ENCODE measurements at regions not wholly inside any gene's neighbourhood (a gene's known extent, or its start where the extent isn't known, plus 50 kb on each side); places are given as distances from the start of the nearest gene placed in this dataset.

- H3K79me2 ChIP-seq (ENCODE audit: insufficient read depth) = no peaks in the 10 kb centered on the region
- WGBS, 2 experiments (ENCODE audit: low coverage in 1 of 2, low lambda C conversion rate in 2 of 2, missing lambda C conversion rate in 2 of 2) = 92% methylated on average over 5 of the region's 5 CpGs
These were observed 166.3 kb upstream of the USP24 start for GRCh38 chr1:55381491-55381890.

DNA sequence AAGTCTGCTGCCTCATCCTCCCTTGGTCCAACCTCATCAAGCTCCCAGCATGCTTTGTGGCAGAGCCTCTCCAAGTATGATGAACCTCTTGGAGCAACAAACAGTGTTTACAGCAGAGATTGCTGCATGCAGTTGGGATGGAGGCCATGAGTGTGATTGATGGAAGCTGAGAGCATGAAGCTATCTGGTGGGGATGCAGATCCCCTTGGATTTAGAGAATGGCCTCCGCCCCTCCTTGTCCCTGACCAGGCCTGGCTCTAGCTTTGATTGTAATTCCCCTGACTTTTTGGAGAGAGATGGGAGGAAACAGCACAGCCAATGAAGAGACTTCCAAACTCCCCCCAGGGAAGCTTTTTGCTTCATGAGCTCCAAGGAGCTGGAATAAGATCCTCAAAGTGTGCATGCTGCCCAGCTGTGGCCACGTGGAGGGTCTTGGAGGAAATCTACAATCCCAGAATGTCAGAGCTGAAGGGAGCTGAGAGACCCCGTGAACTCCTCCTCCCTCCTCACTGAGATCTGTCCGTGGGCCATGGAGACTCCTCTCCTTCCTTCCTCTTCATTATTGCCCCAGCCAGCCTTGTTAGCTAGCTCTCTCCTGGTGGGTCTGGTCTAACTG, 165.3 kb upstream of the USP24 start:
- no peak for DNase-seq
- no peaks in the 10 kb centered on the region for H3K79me2 ChIP-seq (ENCODE audit: insufficient read depth)
- H3K9me2 ChIP-seq (ENCODE audit: insufficient read depth) = no peaks in the 10 kb centered on the region
- H3K9ac ChIP-seq = no peak overlapping the region
- H3K36me3 ChIP-seq (ENCODE audit: low read depth) = no peaks in the 10 kb centered on the region
- H2AFZ ChIP-seq = no peak overlapping the region
- H3K4me1 ChIP-seq (ENCODE audit: insufficient read depth) = peaks cover 1% of the 10 kb centered on the region; the same call in 1 of the 2 replicates
- H3K4me2 ChIP-seq (ENCODE audit: unreplicated experiment) = no peak overlapping the region
- H3K27ac ChIP-seq = no peak overlapping the region
- in situ Hi-C loops (cut with MboI) = no loop called here
- H4K20me1 ChIP-seq (ENCODE audit: insufficient read depth) = no peaks in the 10 kb centered on the region
- TF ChIP-seq EZH2phosphoT487 (IDR thresholded peaks at IDR 0.05; ENCODE audit: insufficient read depth, low read depth) (no peak), EZH2 (IDR thresholded peaks at IDR 0.05; ENCODE audit: insufficient read depth, poor library complexity, severe bottlenecking) (no peak)
- 52 to 65% methylated on average over 3 to 4 of the region's 4 CpGs for WGBS, 2 experiments (ENCODE audit: low coverage in 1 of 2, low lambda C conversion rate in 2 of 2, missing lambda C conversion rate in 2 of 2)
- no peaks in the 10 kb centered on the region for H3K27me3 ChIP-seq (replicated peaks; ENCODE audit: insufficient read depth)
- H3K4me3 ChIP-seq = no peak overlapping the region
- H3F3A ChIP-seq (ENCODE audit: insufficient read depth) = no peaks in the 10 kb centered on the region; the same call in 1 of the 2 replicates
- no peaks in the 10 kb centered on the region for H3K9me3 ChIP-seq (ENCODE audit: low read depth)

More at GRCh38 chr1:55381491-55381890, 166.3 kb upstream of the USP24 start:
- no peak for DNase-seq
- no peaks in the 10 kb centered on the region for H3F3A ChIP-seq (ENCODE audit: insufficient read depth)
- TF ChIP-seq EZH2 (IDR thresholded peaks at IDR 0.05; ENCODE audit: insufficient read depth, poor library complexity, severe bottlenecking) = no peak
- TF ChIP-seq EZH2phosphoT487 (IDR thresholded peaks at IDR 0.05; ENCODE audit: insufficient read depth, low read depth) = no peak
- no peaks in the 10 kb centered on the region for H3K9me2 ChIP-seq (ENCODE audit: insufficient read depth)
- no peak overlapping the region for H2AFZ ChIP-seq
- H3K36me3 ChIP-seq (ENCODE audit: low read depth) = no peaks in the 10 kb centered on the region
- H3K9ac ChIP-seq = no peak overlapping the region
- H3K4me2 ChIP-seq (ENCODE audit: unreplicated experiment) = no peak overlapping the region
- no peaks in the 10 kb centered on the region for H3K9me3 ChIP-seq (ENCODE audit: low read depth)
- H4K20me1 ChIP-seq (ENCODE audit: insufficient read depth) = no peaks in the 10 kb centered on the region
- no peak overlapping the region for H3K27ac ChIP-seq
- in situ Hi-C loops (cut with MboI) = no loop called here
- no peaks in the 10 kb centered on the region for H3K4me1 ChIP-seq (ENCODE audit: insufficient read depth)
- no peak overlapping the region for H3K4me3 ChIP-seq
- H3K27me3 ChIP-seq (replicated peaks; ENCODE audit: insufficient read depth) = no peaks in the 10 kb centered on the region

- peak; percentile 45 for DNase-seq
- no peaks in the 10 kb centered on the region for H3K27me3 ChIP-seq (replicated peaks; ENCODE audit: insufficient read depth)
These were observed 163.4 kb upstream of the USP24 start for GRCh38 chr1:55378582-55378981.

GRCh38 chr1:55376897-55377296, 161.7 kb upstream of the USP24 start:
- Histone ChIP-seq H3K9me3 (ENCODE audit: low read depth) (no peaks in the 10 kb centered on the region), H3K27ac (no peak overlapping the region), H3K4me1 (ENCODE audit: insufficient read depth) (peaks cover 14% of the 10 kb centered on the region; the same call in 1 of the 2 replicates), H4K20me1 (ENCODE audit: insufficient read depth) (no peaks in the 10 kb centered on the region), H3K9me2 (ENCODE audit: insufficient read depth) (no peaks in the 10 kb centered on the region), H3K79me2 (ENCODE audit: insufficient read depth) (no peaks in the 10 kb centered on the region), H3K9ac (no peak overlapping the region), H3K27me3 (replicated peaks; ENCODE audit: insufficient read depth) (no peaks in the 10 kb centered on the region), H3F3A (ENCODE audit: insufficient read depth) (peaks cover 4% of the 10 kb centered on the region), H3K36me3 (ENCODE audit: low read depth) (no peaks in the 10 kb centered on the region), H3K4me3 (no peak overlapping the region), H2AFZ (no peak overlapping the region), H3K4me2 (ENCODE audit: unreplicated experiment) (no peak overlapping the region)
- TF ChIP-seq EZH2phosphoT487 (IDR thresholded peaks at IDR 0.05; ENCODE audit: insufficient read depth, low read depth) = no peak
- no peak for TF ChIP-seq EZH2 (IDR thresholded peaks at IDR 0.05; ENCODE audit: insufficient read depth, poor library complexity, severe bottlenecking)
- in situ Hi-C loops (cut with MboI) = no loop called here
- 98 to 100% methylated on average over 1 of the region's 1 CpG for WGBS, 2 experiments (ENCODE audit: low coverage in 1 of 2, low lambda C conversion rate in 2 of 2, missing lambda C conversion rate in 2 of 2)
- DNase-seq = no peak

More at GRCh38 chr1:55378582-55378981, 163.4 kb upstream of the USP24 start:
- peaks cover 4% of the 10 kb centered on the region for H3F3A ChIP-seq (ENCODE audit: insufficient read depth)
- no peak overlapping the region for H3K9ac ChIP-seq
- H4K20me1 ChIP-seq (ENCODE audit: insufficient read depth) = no peaks in the 10 kb centered on the region
- H2AFZ ChIP-seq = no peak overlapping the region
- peaks cover 14% of the 10 kb centered on the region; the same call in 1 of the 2 replicates for H3K4me1 ChIP-seq (ENCODE audit: insufficient read depth)
- H3K4me3 ChIP-seq = no peak overlapping the region
- no peak overlapping the region for H3K4me2 ChIP-seq (ENCODE audit: unreplicated experiment)
- no peak for TF ChIP-seq EZH2 (IDR thresholded peaks at IDR 0.05; ENCODE audit: insufficient read depth, poor library complexity, severe bottlenecking)
- TF ChIP-seq EZH2phosphoT487 (IDR thresholded peaks at IDR 0.05; ENCODE audit: insufficient read depth, low read depth) = no peak
- in situ Hi-C loops (cut with MboI) = no loop called here
- no peak overlapping the region for H3K27ac ChIP-seq
- H3K9me2 ChIP-seq (ENCODE audit: insufficient read depth) = no peaks in the 10 kb centered on the region
- H3K9me3 ChIP-seq (ENCODE audit: low read depth) = no peaks in the 10 kb centered on the region
- no peaks in the 10 kb centered on the region for H3K36me3 ChIP-seq (ENCODE audit: low read depth)
- no peaks in the 10 kb centered on the region for H3K79me2 ChIP-seq (ENCODE audit: insufficient read depth)
- 67 to 72% methylated on average over 10 of the region's 10 CpGs for WGBS, 2 experiments (ENCODE audit: low coverage in 1 of 2, low lambda C conversion rate in 2 of 2, missing lambda C conversion rate in 2 of 2)
